Loucy (cell line): ENCODE measurements at regions not wholly inside any gene's neighbourhood (a gene's known extent, or its start where the extent isn't known, plus 50 kb on each side); places are given as distances from the start of the nearest gene placed in this dataset.

Experiments used
- H2AFZ ChIP-seq: fragments of 200-600 bp; sonication (generic); 2 replicates; pipeline ENCODE4 v1.6.0; 2016; ENCODE audit warnings: antibody characterized with exemption, mild to moderate bottlenecking, low read length, moderate library complexity
- H3F3A ChIP-seq: fragments of 200-600 bp; 2 replicates; pipeline ENCODE4 v1.6.0; 2016; ENCODE audit warnings: antibody characterized with exemption, low read depth, mild to moderate bottlenecking
- H3K27me3 ChIP-seq: fragments of 200-600 bp; sonication (generic); 2 replicates; pipeline ENCODE4 v1.6.1; 2014; ENCODE audit warnings: low read length, mild to moderate bottlenecking; ENCODE audit not compliant: insufficient read depth, poor library complexity, severe bottlenecking
- H3K36me3 ChIP-seq: fragments of 200-600 bp; sonication (generic); 2 replicates; pipeline ENCODE4 v1.6.1; 2016; ENCODE audit warnings: low read length; ENCODE audit not compliant: insufficient read depth
- H3K4me1 ChIP-seq: fragments of 200-600 bp; sonication (generic); 2 replicates; pipeline ENCODE4 v1.5.1; 2014; ENCODE audit warnings: low read length, mild to moderate bottlenecking; ENCODE audit not compliant: insufficient read depth, poor library complexity, severe bottlenecking
- H3K4me2 ChIP-seq: fragments of 200-600 bp; sonication (generic); 2 replicates; pipeline ENCODE4 v1.6.0; 2014; ENCODE audit warnings: antibody characterized with exemption, low read length, low read depth, mild to moderate bottlenecking; ENCODE audit not compliant: poor library complexity, severe bottlenecking
- H3K4me3 ChIP-seq: fragments of 200-600 bp; sonication (generic); 2 replicates; pipeline ENCODE4 v1.5.1; 2014; ENCODE audit warnings: low read length, mild to moderate bottlenecking, mixed read lengths; ENCODE audit not compliant: poor library complexity, severe bottlenecking
- H3K79me2 ChIP-seq: fragments of 200-600 bp; sonication (generic); 2 replicates; pipeline ENCODE4 v1.6.1; 2014; ENCODE audit warnings: low read length; ENCODE audit not compliant: insufficient read depth
- H3K9ac ChIP-seq: fragments of 200-600 bp; sonication (generic); 2 replicates; pipeline ENCODE4 v1.6.0; 2014; ENCODE audit warnings: mild to moderate bottlenecking, low read depth, low read length, moderate library complexity; ENCODE audit not compliant: poor library complexity, severe bottlenecking
- H3K9me2 ChIP-seq: fragments of 200-600 bp; sonication (generic); replicated peaks from 2 replicates; pipeline ENCODE4 v1.6.1; 2016; ENCODE audit warnings: low read depth, low read length, mixed read lengths
- H3K9me3 ChIP-seq: fragments of 200-600 bp; sonication (generic); 2 replicates; pipeline ENCODE4 v1.6.1; 2014; ENCODE audit warnings: mild to moderate bottlenecking, antibody characterized with exemption, low read length, low read depth; ENCODE audit not compliant: insufficient read depth
- H4K20me1 ChIP-seq: fragments of 200-600 bp; sonication (generic); 2 replicates; pipeline ENCODE4 v1.6.0; 2014; ENCODE audit warnings: antibody characterized with exemption, low read length, mild to moderate bottlenecking; ENCODE audit not compliant: insufficient read depth, poor library complexity, severe bottlenecking
- CTCF ChIP-seq: fragments of 200-600 bp; sonication (generic); conservative IDR thresholded peaks from 2 replicates; pipeline ENCODE4 v1.5.1; 2014; ENCODE audit warnings: mild to moderate bottlenecking, antibody characterized with exemption, low read length
- EZH2phosphoT487 ChIP-seq: fragments of 200-600 bp; IDR thresholded peaks from 2 replicates; pipeline ENCODE4 v1.6.1; 2018; ENCODE audit warnings: antibody characterized with exemption, mild to moderate bottlenecking, moderate library complexity, borderline replicate concordance

GRCh38 chr4:156534205-156534604 lies 437.4 kb downstream of the PDGFC start:
- Histone ChIP-seq H3K27me3 (no peaks in the 10 kb centered on the region), H4K20me1 (no peaks in the 10 kb centered on the region), H3K4me3 (no peak overlapping the region)

GRCh38 chr4:156528216-156528615 lies 443.4 kb downstream of the PDGFC start:
- Histone ChIP-seq H3K9me3 (no peaks in the 10 kb centered on the region), H3F3A (no peaks in the 10 kb centered on the region), H3K4me1 (no peaks in the 10 kb centered on the region), H3K36me3 (no peaks in the 10 kb centered on the region), H3K9ac (no peak overlapping the region), H3K79me2 (no peaks in the 10 kb centered on the region), H3K4me3 (no peak overlapping the region), H4K20me1 (no peaks in the 10 kb centered on the region), H2AFZ (no peak overlapping the region), H3K4me2 (no peak overlapping the region), H3K9me2 (no peaks in the 10 kb centered on the region), H3K27me3 (no peaks in the 10 kb centered on the region)
- TF ChIP-seq CTCF (no peak), EZH2phosphoT487 (no peak)

More at GRCh38 chr4:156534205-156534604, 437.4 kb downstream of the PDGFC start:
- Histone ChIP-seq H3K79me2 (no peaks in the 10 kb centered on the region), H3K9me3 (no peaks in the 10 kb centered on the region), H3K4me1 (no peaks in the 10 kb centered on the region), H3F3A (no peaks in the 10 kb centered on the region), H3K36me3 (no peaks in the 10 kb centered on the region), H3K4me2 (no peak overlapping the region), H2AFZ (no peak overlapping the region), H3K9me2 (no peaks in the 10 kb centered on the region), H3K9ac (no peak overlapping the region)
- no peak for TF ChIP-seq EZH2phosphoT487
- no peak for TF ChIP-seq CTCF

GRCh38 chr4:156527237-156527993 lies 444.2 kb downstream of the PDGFC start:
- no peaks in the 10 kb centered on the region for H3F3A ChIP-seq
- H3K9me3 ChIP-seq: no peaks in the 10 kb centered on the region
- TF ChIP-seq CTCF (no peak), EZH2phosphoT487 (no peak)
- no peaks in the 10 kb centered on the region for H3K9me2 ChIP-seq
- no peak overlapping the region for H3K4me2 ChIP-seq
- H3K4me3 ChIP-seq: no peak overlapping the region
- no peaks in the 10 kb centered on the region for H3K4me1 ChIP-seq
- no peaks in the 10 kb centered on the region for H3K36me3 ChIP-seq
- no peak overlapping the region for H3K9ac ChIP-seq
- H4K20me1 ChIP-seq: no peaks in the 10 kb centered on the region
- no peaks in the 10 kb centered on the region for H3K79me2 ChIP-seq
- H3K27me3 ChIP-seq: no peaks in the 10 kb centered on the region
- no peak overlapping the region for H2AFZ ChIP-seq
